SK-N-MC (cell line): ENCODE measurements at regions not wholly inside any gene's neighbourhood (a gene's known extent, or its start where the extent isn't known, plus 50 kb on each side); places are given as distances from the start of the nearest gene placed in this dataset.

Experiments used
- EZH2 ChIP-seq: fragments of 200-600 bp; sonication (generic); IDR thresholded peaks from one replicate; pipeline ENCODE4 v1.6.1; 2017; ENCODE audit warnings: antibody characterized with exemption
- POLR2AphosphoS5 ChIP-seq: IDR thresholded peaks from 2 replicates; pipeline ENCODE4 v1.6.1; 2012; ENCODE audit warnings: mild to moderate bottlenecking, low read depth, low read length, borderline replicate concordance

DNA sequence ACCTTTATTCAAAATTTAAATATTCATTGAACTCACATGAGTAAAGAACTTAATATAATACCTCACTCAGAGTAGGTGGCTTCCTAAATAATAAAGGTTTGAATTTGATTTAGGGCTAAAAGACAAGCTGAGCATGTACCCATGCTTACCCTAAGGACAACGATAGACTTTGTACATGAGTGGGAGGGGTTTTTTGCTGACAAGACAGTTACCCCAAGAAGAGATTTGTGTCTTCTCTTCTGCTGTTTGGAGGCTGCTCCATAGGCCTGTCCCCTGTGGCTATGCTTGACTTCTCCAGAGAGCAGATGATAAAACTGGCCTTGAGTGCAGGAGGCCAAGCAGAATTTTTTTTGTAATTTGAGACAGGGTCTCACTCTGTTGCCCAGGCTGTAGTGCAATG is 383.9 kb downstream of the TMEM182 start:
- TF ChIP-seq POLR2AphosphoS5 (no peak), EZH2 (no peak)
